ENCODE measurements at regions not wholly inside any gene's neighbourhood (a gene's known extent, or its start where the extent isn't known, plus 50 kb on each side); places are given as distances from the start of the nearest gene placed in this dataset.

DNA sequence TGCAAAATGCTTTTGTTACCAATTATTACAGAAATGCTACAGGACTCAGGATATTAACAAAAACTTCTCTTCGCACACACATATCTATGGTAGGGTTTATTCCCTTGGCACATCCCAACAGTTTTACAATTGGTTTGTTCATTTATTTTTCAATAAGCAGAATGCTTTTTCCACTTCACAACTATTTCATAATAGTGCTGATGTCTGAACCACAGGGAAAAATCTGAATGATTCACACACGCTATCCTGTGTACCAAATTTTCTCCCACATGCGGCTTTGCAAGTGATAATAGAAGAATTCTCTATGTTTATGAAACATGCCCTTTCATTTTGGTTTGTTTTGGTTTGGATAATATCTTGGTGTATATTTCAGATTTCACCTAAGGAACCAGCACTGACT is 725.7 kb upstream of the TENM3 start:
- DNase-seq: no peak
- no peak overlapping the region for H3K4me3 ChIP-seq (ENCODE audit: insufficient read depth, low read depth, low read length)
- H3K27me3 ChIP-seq (ENCODE audit: control insufficient read depth, insufficient read depth, low read length): no peaks in the 10 kb centered on the region
- no peaks in the 10 kb centered on the region for H3K36me3 ChIP-seq (replicated peaks; ENCODE audit: control insufficient read depth, insufficient read depth, low read length)

DNA sequence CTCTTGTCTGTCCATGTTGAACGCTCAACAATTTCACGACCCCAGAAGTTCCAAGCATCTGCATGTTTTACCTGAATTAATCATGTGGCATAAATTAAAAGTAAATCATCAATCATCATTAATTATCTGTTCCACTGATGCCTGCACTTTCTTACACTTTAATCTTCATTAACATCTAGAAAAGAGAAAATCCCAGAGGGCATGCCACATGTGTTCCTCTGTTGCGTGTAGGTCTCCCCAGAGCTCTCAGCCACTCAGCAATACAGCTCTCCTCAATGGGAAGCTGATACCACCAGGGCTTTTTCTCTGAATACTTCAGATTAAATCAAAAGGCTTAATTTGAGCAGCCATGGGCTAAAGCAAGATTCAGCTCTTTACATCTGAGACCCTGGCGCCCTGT is 722.4 kb upstream of the TENM3 start:
- H3K36me3 ChIP-seq (replicated peaks; ENCODE audit: control insufficient read depth, insufficient read depth, low read length): no peaks in the 10 kb centered on the region
- H3K4me3 ChIP-seq (ENCODE audit: insufficient read depth, low read depth, low read length): no peak overlapping the region
- no peak for DNase-seq
- H3K27me3 ChIP-seq (ENCODE audit: control insufficient read depth, insufficient read depth, low read length): no peaks in the 10 kb centered on the region

- H3K4me3 ChIP-seq (ENCODE audit: insufficient read depth, low read depth, low read length): no peak overlapping the region
- no peaks in the 10 kb centered on the region for H3K27me3 ChIP-seq (ENCODE audit: control insufficient read depth, insufficient read depth, low read length)
- no peaks in the 10 kb centered on the region for H3K36me3 ChIP-seq (replicated peaks; ENCODE audit: control insufficient read depth, insufficient read depth, low read length)
- DNase-seq: no peak
Observed at GRCh38 chr4:181523973-181524372, 719.2 kb upstream of the TENM3 start.

DNA sequence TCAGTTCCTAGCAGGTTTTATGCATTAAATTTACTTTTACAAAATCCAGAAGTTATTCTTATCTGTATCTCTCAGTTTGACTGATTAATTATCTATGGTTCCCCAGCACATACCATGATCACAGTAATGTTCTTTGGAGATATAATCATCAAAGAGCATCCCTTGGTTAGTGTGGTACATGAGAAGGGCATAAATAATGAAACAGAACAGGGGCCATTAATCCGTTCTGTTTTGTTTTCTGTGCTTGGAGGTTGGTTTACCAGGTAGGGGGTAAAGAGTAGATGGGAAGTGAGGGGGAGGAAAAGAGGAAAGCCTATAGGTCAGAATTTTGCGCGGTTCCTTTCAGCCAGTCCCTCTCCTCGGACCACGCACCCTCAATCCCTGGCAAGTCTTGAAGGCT is 718.7 kb upstream of the TENM3 start:
- Histone ChIP-seq H3K4me3 (ENCODE audit: insufficient read depth, low read depth, low read length) (no peak overlapping the region), H3K36me3 (replicated peaks; ENCODE audit: control insufficient read depth, insufficient read depth, low read length) (no peaks in the 10 kb centered on the region), H3K27me3 (ENCODE audit: control insufficient read depth, insufficient read depth, low read length) (no peaks in the 10 kb centered on the region)
- no peak for DNase-seq

GRCh38 chr4:181525634-181526033 is 717.6 kb upstream of the TENM3 start:
- Histone ChIP-seq H3K4me3 (ENCODE audit: insufficient read depth, low read depth, low read length) (no peak overlapping the region), H3K27me3 (ENCODE audit: control insufficient read depth, insufficient read depth, low read length) (no peaks in the 10 kb centered on the region), H3K36me3 (replicated peaks; ENCODE audit: control insufficient read depth, insufficient read depth, low read length) (no peaks in the 10 kb centered on the region)
- DNase-seq: no peak

DNA sequence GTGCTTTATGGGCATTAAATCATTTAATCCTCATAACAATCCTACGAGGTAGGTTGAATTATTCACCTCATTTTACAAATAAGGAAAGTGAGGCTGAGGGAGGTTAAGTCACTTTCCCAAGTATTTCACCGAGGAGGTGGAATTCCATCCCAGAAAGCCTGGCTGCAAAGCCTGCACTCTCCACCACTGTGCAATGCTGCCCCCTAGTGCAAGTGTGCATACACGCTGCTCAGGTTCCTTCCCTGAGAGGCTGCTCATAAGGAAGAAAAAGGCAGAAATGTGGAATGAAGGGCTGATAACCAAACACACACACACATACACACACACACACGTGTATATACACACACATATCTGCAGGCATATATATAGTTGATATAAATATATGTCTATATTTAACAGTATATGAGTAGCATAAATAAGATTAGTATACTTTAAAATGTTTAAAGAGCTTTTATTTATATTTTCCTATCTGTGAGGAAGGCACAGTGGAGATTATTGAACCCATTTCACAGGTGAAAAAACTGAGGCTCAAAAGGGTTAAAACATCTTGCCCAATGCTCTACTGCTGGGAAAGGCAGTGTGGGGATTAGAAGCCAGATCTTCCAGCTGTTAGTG is 714.5 kb upstream of the TENM3 start:
- Histone ChIP-seq H3K36me3 (replicated peaks; ENCODE audit: control insufficient read depth, insufficient read depth, low read length) (no peaks in the 10 kb centered on the region), H3K27me3 (ENCODE audit: control insufficient read depth, insufficient read depth, low read length) (no peaks in the 10 kb centered on the region), H3K4me3 (ENCODE audit: insufficient read depth, low read depth, low read length) (no peak overlapping the region)
- peak; percentile 57 for DNase-seq

- H3K4me3 ChIP-seq (ENCODE audit: insufficient read depth, low read depth, low read length): no peak overlapping the region
- no peaks in the 10 kb centered on the region for H3K27me3 ChIP-seq (ENCODE audit: control insufficient read depth, insufficient read depth, low read length)
- DNase-seq: no peak
- no peaks in the 10 kb centered on the region for H3K36me3 ChIP-seq (replicated peaks; ENCODE audit: control insufficient read depth, insufficient read depth, low read length)
Observed at GRCh38 chr4:181529537-181529936, 713.7 kb upstream of the TENM3 start.

DNA sequence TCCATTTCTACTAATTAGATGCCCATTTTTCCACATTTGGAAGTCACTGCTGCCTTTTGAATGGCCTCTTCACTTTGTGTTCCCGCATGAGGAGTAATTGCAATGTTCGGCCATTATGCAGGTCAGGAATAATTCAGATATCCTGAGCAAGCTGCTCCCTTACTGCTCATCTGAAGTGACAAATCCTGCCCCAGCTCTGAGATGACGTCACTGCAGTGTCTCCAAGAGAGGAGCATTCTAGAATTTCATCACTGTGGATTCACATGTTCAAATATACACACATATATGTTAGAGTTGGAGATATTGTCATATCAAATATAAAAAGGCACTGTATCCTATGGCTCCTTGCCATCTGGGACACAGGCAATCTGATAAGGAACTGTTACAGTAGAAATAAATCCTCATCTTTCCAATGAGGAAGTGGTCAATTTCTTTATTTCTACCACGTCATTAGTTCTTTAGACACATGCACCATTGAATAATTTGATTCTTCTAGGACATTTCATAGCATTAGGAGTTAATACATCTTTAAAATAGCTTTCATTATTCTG is 706.9 kb upstream of the TENM3 start:
- no peak for DNase-seq
- Histone ChIP-seq H3K4me3 (ENCODE audit: insufficient read depth, low read depth, low read length) (no peak overlapping the region), H3K27me3 (ENCODE audit: control insufficient read depth, insufficient read depth, low read length) (no peaks in the 10 kb centered on the region), H3K36me3 (replicated peaks; ENCODE audit: control insufficient read depth, insufficient read depth, low read length) (no peaks in the 10 kb centered on the region)

DNA sequence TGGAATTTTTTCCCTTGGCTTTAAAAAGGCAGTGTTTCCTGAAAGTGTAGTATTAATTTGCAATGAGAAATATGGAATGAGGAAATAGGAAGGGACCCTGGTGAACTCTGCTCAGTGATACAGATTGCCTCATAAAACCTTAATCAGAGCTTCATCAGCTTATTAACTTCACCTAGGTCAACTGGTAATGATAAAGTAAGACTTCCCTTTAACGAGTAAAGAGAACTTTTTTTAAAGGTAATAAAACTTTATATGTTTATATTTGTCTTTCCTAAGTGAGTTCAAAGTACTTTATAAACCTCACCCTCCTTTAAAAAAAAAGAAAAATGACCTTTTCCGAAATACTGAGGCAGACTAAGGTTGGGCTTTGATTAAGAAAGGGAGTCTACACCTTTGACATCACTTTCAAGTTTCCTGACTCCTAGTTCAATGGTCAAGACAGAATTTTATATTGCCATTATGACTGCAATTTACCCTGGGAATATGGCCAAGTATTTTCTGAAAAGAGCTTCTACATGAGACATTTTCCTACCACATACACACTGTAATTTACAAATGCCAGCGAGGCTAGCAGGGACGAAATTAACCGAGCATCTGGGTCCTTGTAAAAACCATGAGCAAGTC is 706.3 kb upstream of the TENM3 start:
- H3K4me3 ChIP-seq (ENCODE audit: insufficient read depth, low read depth, low read length): no peak overlapping the region
- no peaks in the 10 kb centered on the region for H3K27me3 ChIP-seq (ENCODE audit: control insufficient read depth, insufficient read depth, low read length)
- DNase-seq: no peak
- no peaks in the 10 kb centered on the region for H3K36me3 ChIP-seq (replicated peaks; ENCODE audit: control insufficient read depth, insufficient read depth, low read length)

GRCh38 chr4:181538431-181538830 is 704.8 kb upstream of the TENM3 start:
- Histone ChIP-seq H3K27me3 (ENCODE audit: control insufficient read depth, insufficient read depth, low read length) (no peaks in the 10 kb centered on the region), H3K36me3 (replicated peaks; ENCODE audit: control insufficient read depth, insufficient read depth, low read length) (no peaks in the 10 kb centered on the region), H3K4me3 (ENCODE audit: insufficient read depth, low read depth, low read length) (no peak overlapping the region)
- no peak for DNase-seq

DNA sequence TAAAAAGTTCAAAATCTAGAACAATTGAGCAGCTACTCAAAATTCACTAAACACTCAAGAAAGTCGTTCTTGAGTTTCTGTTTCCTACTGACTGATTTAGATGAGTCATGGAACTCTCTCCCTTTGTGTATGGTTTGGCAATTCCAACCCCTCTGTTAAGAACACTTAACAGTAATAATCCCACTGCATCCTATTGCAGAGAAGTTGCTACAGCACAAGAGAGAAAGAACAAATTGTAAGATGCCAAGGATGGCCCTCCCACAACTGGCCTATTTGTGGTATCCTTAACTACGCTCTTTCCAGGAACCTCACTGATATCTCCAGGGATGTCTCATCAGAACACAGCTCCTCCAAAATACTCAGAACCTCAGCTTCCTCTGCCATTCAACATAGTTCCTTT is 701.8 kb upstream of the TENM3 start:
- H3K4me3 ChIP-seq (ENCODE audit: insufficient read depth, low read depth, low read length): no peak overlapping the region
- no peak for DNase-seq
- no peaks in the 10 kb centered on the region for H3K36me3 ChIP-seq (replicated peaks; ENCODE audit: control insufficient read depth, insufficient read depth, low read length)
- no peaks in the 10 kb centered on the region for H3K27me3 ChIP-seq (ENCODE audit: control insufficient read depth, insufficient read depth, low read length)

DNA sequence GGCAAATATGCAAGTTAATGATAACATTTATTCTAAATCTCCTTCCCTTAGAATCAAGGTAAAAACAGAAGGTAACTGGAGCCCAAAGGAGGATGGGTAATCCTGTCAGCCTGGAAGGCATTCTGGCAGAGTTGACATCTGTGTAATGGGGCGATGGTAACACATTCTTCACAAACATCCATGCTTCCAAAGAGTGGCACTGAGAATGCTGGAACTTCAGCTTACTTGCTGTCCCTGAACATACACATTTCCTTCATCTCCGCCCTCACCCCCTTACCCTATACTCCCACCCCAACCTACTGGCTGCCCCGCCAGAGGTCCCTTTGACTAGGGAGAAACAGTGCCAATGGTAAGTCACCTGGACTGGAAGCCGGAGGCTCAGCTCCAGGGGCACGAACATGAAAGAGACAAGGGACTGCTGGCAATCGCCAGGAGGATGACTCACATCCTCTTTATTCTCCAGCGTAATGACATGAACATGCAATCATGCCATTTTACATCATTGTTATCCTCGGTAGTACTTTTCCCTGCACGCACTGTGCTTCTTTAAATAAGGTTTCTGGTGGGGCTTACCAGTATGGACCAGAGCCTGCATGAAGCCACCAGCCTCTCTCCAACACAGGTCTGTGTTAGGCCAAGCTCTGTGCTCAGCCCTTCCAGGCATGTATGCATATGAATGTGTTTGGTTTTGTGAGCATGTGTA is 694.2 kb upstream of the TENM3 start:
- H3K4me3 ChIP-seq (ENCODE audit: insufficient read depth, low read depth, low read length): no peak overlapping the region
- DNase-seq: no peak
- H3K36me3 ChIP-seq (replicated peaks; ENCODE audit: control insufficient read depth, insufficient read depth, low read length): no peaks in the 10 kb centered on the region
- no peaks in the 10 kb centered on the region for H3K27me3 ChIP-seq (ENCODE audit: control insufficient read depth, insufficient read depth, low read length)

DNA sequence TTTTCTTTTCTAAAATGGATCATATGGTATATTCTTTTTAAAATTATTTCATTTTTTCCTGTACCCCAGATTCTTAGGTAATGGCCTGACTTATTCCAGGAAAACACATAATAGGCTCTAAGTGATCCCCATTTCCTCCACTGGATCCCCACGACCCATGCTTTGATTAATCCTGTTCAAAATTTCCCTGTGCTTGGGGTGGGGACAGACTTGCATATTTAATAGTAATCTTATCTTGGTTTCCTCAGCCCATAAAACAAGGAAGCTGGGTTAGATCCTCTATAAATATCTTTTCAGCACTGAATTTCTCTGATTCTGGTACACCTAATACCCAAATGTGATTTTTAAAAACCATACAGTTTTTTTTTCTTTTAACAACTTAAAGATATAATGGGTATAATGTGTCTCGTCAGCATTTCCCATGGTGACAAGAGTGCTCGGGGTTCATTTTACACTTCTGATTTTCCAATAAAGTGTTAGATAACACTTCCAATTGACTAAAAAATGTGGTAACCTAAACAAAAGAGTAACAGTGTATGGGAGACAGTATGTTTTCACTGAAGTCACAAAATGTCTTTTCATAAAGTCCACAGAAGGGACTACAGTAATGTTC is 693.5 kb upstream of the TENM3 start:
- DNase-seq: no peak
- H3K4me3 ChIP-seq (ENCODE audit: insufficient read depth, low read depth, low read length): no peak overlapping the region
- H3K27me3 ChIP-seq (ENCODE audit: control insufficient read depth, insufficient read depth, low read length): no peaks in the 10 kb centered on the region
- no peaks in the 10 kb centered on the region for H3K36me3 ChIP-seq (replicated peaks; ENCODE audit: control insufficient read depth, insufficient read depth, low read length)

DNA sequence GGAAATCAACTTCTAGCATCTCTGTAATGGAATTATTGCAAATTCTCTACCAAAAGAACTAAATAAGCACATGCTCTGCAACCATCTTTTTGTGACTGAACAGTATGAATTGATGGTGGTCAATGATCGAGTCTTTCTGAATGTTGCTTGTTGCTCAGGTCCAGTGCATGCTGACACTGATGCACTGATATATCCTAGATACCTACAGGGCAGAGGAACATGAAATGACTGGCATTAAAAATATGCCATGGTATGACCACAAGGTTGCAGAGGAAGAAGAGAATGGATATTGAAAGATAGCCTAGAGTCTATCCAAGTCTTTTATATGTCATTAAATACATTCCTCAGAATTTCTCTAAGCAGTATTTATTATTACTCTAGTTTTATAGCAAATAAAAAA is 692.8 kb upstream of the TENM3 start:
- Histone ChIP-seq H3K27me3 (ENCODE audit: control insufficient read depth, insufficient read depth, low read length) (no peaks in the 10 kb centered on the region), H3K36me3 (replicated peaks; ENCODE audit: control insufficient read depth, insufficient read depth, low read length) (no peaks in the 10 kb centered on the region), H3K4me3 (ENCODE audit: insufficient read depth, low read depth, low read length) (no peak overlapping the region)
- no peak for DNase-seq

DNA sequence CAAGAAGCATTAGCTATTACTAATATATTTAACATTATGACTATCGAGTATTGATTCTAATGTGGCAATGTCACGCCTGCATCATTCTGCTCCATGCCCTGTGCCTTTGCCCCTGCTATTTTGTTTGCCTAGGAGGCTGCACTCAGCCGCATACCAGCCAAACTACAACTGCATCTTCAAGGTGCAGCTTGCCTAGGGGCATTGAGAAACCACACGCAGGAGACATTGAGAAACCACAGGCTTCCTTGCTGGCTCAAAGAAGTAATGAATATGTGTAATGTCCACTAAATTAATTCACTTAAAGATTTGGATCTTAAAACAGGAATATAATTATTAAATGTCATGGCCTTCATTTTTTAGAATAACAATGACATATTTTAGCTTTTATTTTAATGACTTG is 683.6 kb upstream of the TENM3 start:
- Histone ChIP-seq H3K4me3 (ENCODE audit: insufficient read depth, low read depth, low read length) (no peak overlapping the region), H3K36me3 (replicated peaks; ENCODE audit: control insufficient read depth, insufficient read depth, low read length) (no peaks in the 10 kb centered on the region), H3K27me3 (ENCODE audit: control insufficient read depth, insufficient read depth, low read length) (no peaks in the 10 kb centered on the region)
- DNase-seq: no peak

All from H7 (cell line).